NT2/D1 (cell line): ENCODE measurements at regions not wholly inside any gene's neighbourhood (a gene's known extent, or its start where the extent isn't known, plus 50 kb on each side); places are given as distances from the start of the nearest gene placed in this dataset.

Experiments used
- DNase-seq: peaks from one replicate; pipeline ENCODE4 v3.0.0-alpha.2; 2011; ENCODE audit warnings: low read depth, low spot score
- H3K27me3 ChIP-seq: 2 replicates; pipeline ENCODE4 v1.6.0; 2011; ENCODE audit warnings: mild to moderate bottlenecking; ENCODE audit not compliant: insufficient read length, insufficient read depth
- H3K36me3 ChIP-seq: 2 replicates; pipeline ENCODE4 v1.6.1; 2011; ENCODE audit warnings: mild to moderate bottlenecking, low read length, mixed read lengths; ENCODE audit not compliant: insufficient read depth, insufficient read length
- H3K4me1 ChIP-seq: 2 replicates; pipeline ENCODE4 v1.5.1; 2011; ENCODE audit not compliant: insufficient read depth, insufficient read length
- H3K4me3 ChIP-seq: 2 replicates; pipeline ENCODE4 v1.5.1; 2011; ENCODE audit warnings: low read depth; ENCODE audit not compliant: insufficient read length
- H3K9ac ChIP-seq: 2 replicates; pipeline ENCODE4 v1.6.0; 2011; ENCODE audit warnings: low read depth; ENCODE audit not compliant: insufficient read length
- H3K9me3 ChIP-seq: 2 replicates; pipeline ENCODE4 v1.5.1; 2011; ENCODE audit warnings: mild to moderate bottlenecking, low read length; ENCODE audit not compliant: insufficient read depth
- SUZ12 ChIP-seq: IDR thresholded peaks from 2 replicates; pipeline ENCODE4 v1.6.1; 2011; ENCODE audit not compliant: insufficient read length, insufficient read depth; ENCODE audit errors: extremely low read depth
- YY1 ChIP-seq: IDR thresholded peaks from 2 replicates; pipeline ENCODE4 v1.6.1; 2011; ENCODE audit not compliant: insufficient read length, insufficient read depth
- ZNF274 ChIP-seq: IDR thresholded peaks from 2 replicates; pipeline ENCODE4 v1.6.1; 2011; ENCODE audit warnings: mild to moderate bottlenecking, low read depth, low read length

GRCh38 chr9:87123830-87124229 lies 176.5 kb upstream of the GAS1 start:
- Histone ChIP-seq H3K4me1 (no peaks in the 10 kb centered on the region), H3K27me3 (no peaks in the 10 kb centered on the region), H3K9me3 (no peaks in the 10 kb centered on the region), H3K4me3 (no peak overlapping the region), H3K9ac (no peak overlapping the region), H3K36me3 (no peaks in the 10 kb centered on the region)
- TF ChIP-seq YY1: no peak
- TF ChIP-seq SUZ12: no peak
- no peak for DNase-seq

GRCh38 chr9:87125819-87126218 lies 178.5 kb upstream of the GAS1 start:
- peaks cover 18% of the 10 kb centered on the region for H3K9me3 ChIP-seq

GRCh38 chr9:87127543-87127942 lies 180.2 kb upstream of the GAS1 start:
- DNase-seq: no peak
- no peak overlapping the region for H3K4me3 ChIP-seq
- H3K36me3 ChIP-seq: no peaks in the 10 kb centered on the region
- H3K9me3 ChIP-seq: peaks cover 23% of the 10 kb centered on the region
- H3K27me3 ChIP-seq: no peaks in the 10 kb centered on the region
- no peak overlapping the region for H3K9ac ChIP-seq
- no peak for TF ChIP-seq SUZ12
- TF ChIP-seq ZNF274: no peak
- TF ChIP-seq YY1: no peak
- H3K4me1 ChIP-seq: no peaks in the 10 kb centered on the region

More at GRCh38 chr9:87125819-87126218, 178.5 kb upstream of the GAS1 start:
- Histone ChIP-seq H3K36me3 (no peaks in the 10 kb centered on the region), H3K4me3 (no peak overlapping the region), H3K9ac (no peak overlapping the region), H3K4me1 (no peaks in the 10 kb centered on the region), H3K27me3 (no peaks in the 10 kb centered on the region)
- TF ChIP-seq SUZ12 (no peak), ZNF274 (no peak), YY1 (no peak)
- DNase-seq: no peak

GRCh38 chr9:87127978-87128614 lies 180.8 kb upstream of the GAS1 start:
- TF ChIP-seq ZNF274: no peak
- TF ChIP-seq SUZ12: no peak
- no peak for TF ChIP-seq YY1
- DNase-seq: no peak
- H3K27me3 ChIP-seq: no peaks in the 10 kb centered on the region
- H3K4me3 ChIP-seq: no peak overlapping the region
- no peaks in the 10 kb centered on the region for H3K4me1 ChIP-seq
- H3K9ac ChIP-seq: no peak overlapping the region
- peaks cover 23% of the 10 kb centered on the region for H3K9me3 ChIP-seq
- H3K36me3 ChIP-seq: no peaks in the 10 kb centered on the region

- no peak for DNase-seq
- Histone ChIP-seq H3K36me3 (no peaks in the 10 kb centered on the region), H3K4me1 (no peaks in the 10 kb centered on the region), H3K9ac (no peak overlapping the region), H3K27me3 (no peaks in the 10 kb centered on the region), H3K9me3 (peaks cover 23% of the 10 kb centered on the region), H3K4me3 (no peak overlapping the region)
- TF ChIP-seq SUZ12 (no peak), ZNF274 (no peak), YY1 (no peak)
Measured at GRCh38 chr9:87128844-87129493, 181.7 kb upstream of the GAS1 start.

GRCh38 chr9:87135074-87135473 lies 187.8 kb upstream of the GAS1 start:
- Histone ChIP-seq H3K36me3 (no peaks in the 10 kb centered on the region), H3K4me1 (no peaks in the 10 kb centered on the region), H3K9ac (no peak overlapping the region), H3K27me3 (no peaks in the 10 kb centered on the region), H3K9me3 (peaks cover 12% of the 10 kb centered on the region), H3K4me3 (no peak overlapping the region)
- DNase-seq: no peak
- TF ChIP-seq SUZ12 (no peak), YY1 (no peak), ZNF274 (no peak)

- TF ChIP-seq YY1: no peak
- no peaks in the 10 kb centered on the region for H3K36me3 ChIP-seq
- H3K9me3 ChIP-seq: no peaks in the 10 kb centered on the region
Measured at GRCh38 chr9:87137718-87138117, 190.4 kb upstream of the GAS1 start.

More at GRCh38 chr9:87137718-87138117, 190.4 kb upstream of the GAS1 start:
- H3K4me3 ChIP-seq: no peak overlapping the region
- DNase-seq: no peak
- no peaks in the 10 kb centered on the region for H3K27me3 ChIP-seq
- no peak overlapping the region for H3K9ac ChIP-seq
- no peaks in the 10 kb centered on the region for H3K4me1 ChIP-seq
